Stomach smooth muscle (tissue), 2 donors: ENCODE measurements at regions not wholly inside any gene's neighbourhood (a gene's known extent, or its start where the extent isn't known, plus 50 kb on each side); places are given as distances from the start of the nearest gene placed in this dataset.

Source experiments
- H3K27ac ChIP-seq: one replicate; pipeline ENCODE4 v1.7.0; 2013; ENCODE audit warnings: mild to moderate bottlenecking, low read length, inconsistent platforms
- H3K27me3 ChIP-seq, 2 donors: one replicate each; pipeline ENCODE4 v1.7.0; 2013; ENCODE audit warnings: low read length in 2 of 2; ENCODE audit not compliant: insufficient read depth in 2 of 2, control insufficient read depth in 1 of 2
- H3K36me3 ChIP-seq, 2 donors: one replicate each; pipeline ENCODE4 v1.7.0; 2013; ENCODE audit warnings: low read length in 2 of 2; ENCODE audit not compliant: control insufficient read depth in 2 of 2, insufficient read depth in 2 of 2
- H3K4me1 ChIP-seq: one replicate; pipeline ENCODE4 v1.7.0; 2013; ENCODE audit warnings: low read length; ENCODE audit not compliant: control insufficient read depth, insufficient read depth
- H3K4me3 ChIP-seq, 2 donors: one replicate each; pipeline ENCODE4 v1.7.0; 2013; ENCODE audit warnings: low read length in 2 of 2
- H3K9ac ChIP-seq, 2 donors: one replicate each; pipeline ENCODE4 v1.7.0; 2013; ENCODE audit warnings: low read length in 2 of 2, mild to moderate bottlenecking in 1 of 2
- H3K9me3 ChIP-seq, 2 donors: one replicate each; pipeline ENCODE4 v1.7.0; 2013; ENCODE audit warnings: low read length in 2 of 2; ENCODE audit not compliant: control insufficient read depth in 2 of 2
- donor health status: healthy.
- donor health status: Pancreatic carcinoma.

DNA sequence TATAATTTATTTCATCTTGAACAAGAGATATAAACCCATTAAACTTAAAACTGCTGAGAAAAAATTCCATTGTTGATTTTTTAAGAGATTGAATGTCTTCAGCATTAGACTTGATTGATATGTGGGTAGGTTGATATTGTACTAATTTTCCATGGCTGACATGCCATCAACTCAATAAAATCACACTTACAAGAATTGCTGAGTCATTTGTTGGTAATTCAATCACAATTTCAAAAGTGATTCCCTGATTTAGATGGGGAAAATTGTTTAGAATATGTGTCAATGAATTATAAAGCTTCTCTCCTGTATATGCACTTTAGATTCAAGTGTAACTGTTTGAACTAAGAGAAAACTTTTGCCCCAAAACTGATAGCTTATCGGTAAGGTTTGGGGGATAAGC lies 223.5 kb upstream of the NCAM2 start:
- no peak overlapping the region for H3K27ac ChIP-seq
- no peaks in the 10 kb centered on the region for H3K27me3 ChIP-seq
- no peaks in the 10 kb centered on the region for H3K36me3 ChIP-seq
- peaks cover 0 to 9% of the 10 kb centered on the region in 2 donors for H3K9me3 ChIP-seq
- no peak overlapping the region for H3K9ac ChIP-seq
- no peak overlapping the region for H3K4me3 ChIP-seq
- no peaks in the 10 kb centered on the region for H3K4me1 ChIP-seq

DNA sequence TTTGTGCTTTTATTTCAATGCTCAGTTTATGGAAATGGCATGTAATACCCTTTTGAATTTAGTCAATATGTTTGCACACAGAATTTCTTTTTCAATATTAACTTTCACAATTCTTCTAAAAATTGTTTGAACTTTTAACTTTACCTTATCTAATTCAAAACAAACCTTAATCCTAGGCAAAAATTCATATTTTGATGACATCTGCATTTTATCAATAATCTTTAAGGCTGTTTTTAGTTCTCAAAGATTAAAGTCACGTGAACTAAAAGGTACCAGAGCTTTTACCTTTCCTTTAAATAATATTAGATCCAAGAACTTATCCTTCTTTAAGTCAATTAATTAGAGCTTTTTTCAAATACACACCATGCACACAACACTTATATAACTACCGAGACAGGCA lies 218.9 kb upstream of the NCAM2 start:
- Histone ChIP-seq H3K27ac (no peak overlapping the region), H3K9me3 (peaks cover 0 to 6% of the 10 kb centered on the region in 2 donors), H3K4me1 (no peaks in the 10 kb centered on the region), H3K9ac (no peak overlapping the region), H3K4me3 (no peak overlapping the region), H3K36me3 (no peaks in the 10 kb centered on the region), H3K27me3 (no peaks in the 10 kb centered on the region)

DNA sequence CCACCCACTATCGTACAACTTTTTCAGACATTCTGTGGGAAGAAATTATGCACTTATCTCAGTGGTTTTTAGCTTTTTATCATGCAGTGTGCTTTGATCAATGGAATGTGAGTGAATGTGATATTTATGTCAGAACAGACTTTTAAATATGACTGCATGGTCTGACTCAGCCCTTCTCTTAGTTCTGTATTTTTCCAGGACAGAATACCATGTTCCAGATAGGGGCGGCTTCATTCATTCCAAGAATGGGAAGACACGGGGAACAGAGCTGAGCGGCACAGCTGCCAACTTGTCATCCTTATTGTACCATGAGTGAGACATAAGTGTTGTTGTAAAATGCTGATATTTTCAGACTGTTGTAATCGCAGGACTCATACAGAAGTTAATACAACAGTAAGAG lies 214.6 kb upstream of the NCAM2 start:
- no peak overlapping the region for H3K9ac ChIP-seq
- H3K4me1 ChIP-seq = no peaks in the 10 kb centered on the region
- H3K4me3 ChIP-seq = no peak overlapping the region
- no peaks in the 10 kb centered on the region for H3K9me3 ChIP-seq
- H3K27ac ChIP-seq = no peak overlapping the region
- no peaks in the 10 kb centered on the region for H3K27me3 ChIP-seq
- no peaks in the 10 kb centered on the region for H3K36me3 ChIP-seq

DNA sequence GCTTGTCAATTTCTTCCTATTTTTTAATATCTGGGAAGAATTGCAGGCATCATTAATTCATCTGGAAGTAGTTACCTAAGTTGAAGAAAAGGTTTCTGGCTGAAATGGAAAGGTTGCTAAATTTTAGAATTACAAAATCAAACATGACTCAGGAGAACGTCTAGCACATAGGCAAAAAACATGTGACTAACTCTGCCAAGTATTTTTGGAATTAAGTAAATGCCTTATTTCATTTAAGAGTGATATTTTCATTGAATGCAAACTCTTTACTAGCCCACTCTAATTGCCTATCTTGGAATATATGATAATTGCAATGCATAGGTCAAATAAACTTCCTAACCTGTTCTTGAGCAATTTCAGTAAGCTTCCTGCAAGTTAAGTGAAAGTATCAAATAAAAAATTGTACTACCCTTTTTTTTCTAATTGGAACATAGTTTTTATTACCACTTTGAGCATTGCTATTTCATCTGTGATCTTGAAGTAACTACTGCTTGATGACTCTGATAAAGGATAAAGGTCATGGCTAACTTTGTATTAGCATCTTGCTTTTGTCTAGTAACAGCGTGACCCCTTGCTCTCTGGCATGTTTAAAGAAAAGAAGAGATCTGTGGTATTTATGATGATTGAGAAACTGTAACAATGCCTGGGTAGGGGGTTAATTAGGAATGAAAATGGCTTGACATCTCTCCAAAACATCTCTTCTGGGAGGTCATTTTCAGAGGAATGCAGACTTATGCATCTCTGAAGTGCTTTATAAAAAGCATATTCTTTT lies 208.3 kb upstream of the NCAM2 start:
- no peaks in the 10 kb centered on the region for H3K27me3 ChIP-seq
- H3K27ac ChIP-seq = no peak overlapping the region
- no peak overlapping the region for H3K9ac ChIP-seq
- H3K4me3 ChIP-seq = no peak overlapping the region
- no peaks in the 10 kb centered on the region for H3K4me1 ChIP-seq
- H3K36me3 ChIP-seq = no peaks in the 10 kb centered on the region
- no peaks in the 10 kb centered on the region for H3K9me3 ChIP-seq

DNA sequence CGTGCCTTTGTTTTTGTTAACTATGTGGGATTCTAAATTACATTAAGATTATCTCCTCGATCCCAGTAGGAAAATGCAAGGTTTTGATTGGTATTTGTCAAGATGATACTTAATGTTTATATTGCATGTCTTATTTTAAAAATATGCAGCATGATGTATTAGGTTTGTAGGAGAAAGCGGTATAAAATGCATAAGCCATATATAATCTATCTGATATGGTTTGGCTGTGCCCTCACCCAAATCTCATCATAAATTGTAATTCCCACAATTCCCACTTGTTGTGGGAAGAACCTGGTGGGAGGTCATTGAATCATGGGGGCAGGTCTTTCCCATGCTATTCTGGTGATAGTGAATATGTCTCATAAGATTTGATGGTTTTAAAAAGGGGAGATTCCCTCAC lies 198.1 kb upstream of the NCAM2 start:
- Histone ChIP-seq H3K27ac (no peak overlapping the region), H3K9ac (no peak overlapping the region), H3K9me3 (no peaks in the 10 kb centered on the region), H3K27me3 (no peaks in the 10 kb centered on the region), H3K4me1 (no peaks in the 10 kb centered on the region), H3K36me3 (no peaks in the 10 kb centered on the region), H3K4me3 (no peak overlapping the region)

DNA sequence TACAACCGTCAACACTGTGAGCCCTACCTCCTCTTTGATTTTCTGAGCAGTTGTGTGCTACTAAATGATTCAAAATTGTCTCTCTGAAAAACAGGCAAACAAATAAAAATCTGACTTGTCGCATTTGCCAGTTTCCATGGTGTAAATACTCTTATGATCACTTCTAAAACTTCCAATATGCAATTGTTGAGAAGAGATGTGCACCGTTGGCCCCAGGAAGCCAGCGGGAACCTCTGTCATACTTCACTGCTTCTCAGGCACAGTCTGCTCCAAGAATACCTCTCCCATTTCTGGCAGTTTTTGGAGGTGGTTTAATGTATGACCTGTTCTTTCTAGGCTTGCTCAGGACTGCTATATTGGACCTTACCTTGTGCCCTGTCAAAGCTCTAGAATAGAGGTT lies 196.0 kb upstream of the NCAM2 start:
- Histone ChIP-seq H3K36me3 (no peaks in the 10 kb centered on the region), H3K27ac (no peak overlapping the region), H3K27me3 (no peaks in the 10 kb centered on the region), H3K9me3 (no peaks in the 10 kb centered on the region), H3K9ac (no peak overlapping the region), H3K4me1 (no peaks in the 10 kb centered on the region), H3K4me3 (peak overlapping the region in 1 of 2 donors; percentile 1)

DNA sequence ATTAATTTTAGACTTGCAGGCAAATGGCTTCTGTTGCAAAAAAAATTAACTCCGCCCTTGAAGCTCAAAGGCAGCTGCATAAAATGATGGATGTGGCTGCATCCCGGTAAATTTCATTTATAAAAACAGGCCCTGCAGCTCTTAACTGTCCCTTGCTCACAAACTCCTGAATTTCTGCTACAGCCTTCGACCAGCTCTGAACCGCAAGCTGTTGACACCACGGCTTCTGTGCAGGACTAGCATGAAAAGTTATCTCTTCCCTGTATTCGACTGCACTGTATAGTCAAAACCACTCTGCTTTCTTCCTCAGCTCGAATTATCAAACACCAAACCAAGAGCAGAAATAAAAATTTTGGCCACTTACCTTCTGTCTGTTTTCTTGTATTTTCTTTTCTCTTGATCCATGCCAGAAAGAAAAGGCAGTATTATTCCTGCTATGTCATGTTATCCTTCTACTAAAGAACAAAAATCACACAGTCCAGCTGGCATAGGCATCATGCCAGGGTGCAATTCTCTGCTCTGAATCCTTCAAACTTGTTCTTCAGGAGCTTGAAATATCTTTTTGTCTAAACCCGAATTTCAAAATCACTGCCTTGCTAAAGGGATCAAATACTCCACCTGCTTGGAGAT lies 195.5 kb upstream of the NCAM2 start:
- H3K27me3 ChIP-seq = no peaks in the 10 kb centered on the region

DNA sequence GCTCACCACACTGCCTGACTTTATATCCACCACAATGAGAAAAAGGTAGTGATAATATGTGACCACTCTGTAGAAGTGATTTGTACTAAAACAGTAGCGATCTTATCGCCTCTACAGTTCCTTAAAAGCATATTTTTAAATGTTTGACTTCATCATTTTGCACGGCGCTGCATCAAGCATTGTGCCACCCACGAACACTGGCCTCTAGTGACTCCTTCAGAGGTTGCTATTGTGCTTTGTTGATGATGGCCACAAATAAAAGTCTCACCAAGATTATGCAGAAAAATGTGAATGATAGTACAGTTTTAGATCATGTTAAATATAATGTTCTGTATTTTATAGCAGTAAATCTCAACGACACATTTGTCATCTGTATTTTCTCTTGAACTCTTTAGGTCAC lies 186.5 kb upstream of the NCAM2 start:
- no peaks in the 10 kb centered on the region for H3K9me3 ChIP-seq
- no peak overlapping the region for H3K9ac ChIP-seq
- no peaks in the 10 kb centered on the region for H3K4me1 ChIP-seq
- H3K36me3 ChIP-seq = no peaks in the 10 kb centered on the region
- H3K4me3 ChIP-seq = no peak overlapping the region
- no peaks in the 10 kb centered on the region for H3K27me3 ChIP-seq
- H3K27ac ChIP-seq = no peak overlapping the region

More for the DNA sequence above, 195.5 kb upstream of the NCAM2 start:
- Histone ChIP-seq H3K9ac (no peak overlapping the region), H3K9me3 (no peaks in the 10 kb centered on the region), H3K36me3 (no peaks in the 10 kb centered on the region), H3K4me1 (no peaks in the 10 kb centered on the region), H3K4me3 (peak overlapping the region; percentile 1 to 52), H3K27ac (no peak overlapping the region)

DNA sequence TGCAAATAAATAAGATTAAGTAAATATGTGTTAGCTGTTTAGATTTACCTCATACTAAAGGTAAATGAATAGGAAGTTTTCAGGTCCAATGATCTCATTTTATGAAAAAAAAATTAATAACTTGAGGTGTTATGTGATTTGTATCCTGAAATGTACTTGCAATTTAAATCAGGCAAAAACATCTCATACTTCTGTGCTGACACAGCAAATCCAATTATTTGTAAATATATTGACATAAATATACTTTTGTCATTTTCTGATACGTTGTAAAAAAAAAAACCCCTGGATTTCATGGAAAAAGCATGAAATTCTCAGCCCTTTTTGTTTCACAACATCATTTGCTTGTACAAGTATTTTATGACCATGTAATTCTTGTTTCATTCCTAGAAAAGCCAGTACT lies 184.1 kb upstream of the NCAM2 start:
- Histone ChIP-seq H3K4me1 (no peaks in the 10 kb centered on the region), H3K9me3 (no peaks in the 10 kb centered on the region), H3K27ac (no peak overlapping the region), H3K9ac (no peak overlapping the region), H3K4me3 (no peak overlapping the region), H3K36me3 (no peaks in the 10 kb centered on the region), H3K27me3 (no peaks in the 10 kb centered on the region)

DNA sequence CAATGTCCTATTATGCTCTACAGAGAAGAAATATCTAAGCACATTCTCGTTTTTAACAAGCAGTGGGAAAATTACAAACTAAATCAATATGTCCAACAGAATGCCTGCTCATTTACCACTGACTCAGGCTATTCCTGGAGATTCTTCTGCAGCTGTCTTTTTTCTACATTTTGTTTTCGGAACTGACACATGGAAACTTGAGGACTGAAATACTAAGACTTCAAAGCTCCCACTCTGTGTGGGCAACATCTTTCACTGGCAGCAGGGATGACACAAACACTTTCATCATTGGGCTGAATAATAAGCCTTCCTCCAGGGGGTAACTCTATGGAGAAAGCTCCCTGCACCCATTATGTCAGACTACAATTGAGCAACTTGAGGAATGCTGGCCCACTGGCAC lies 175.5 kb upstream of the NCAM2 start:
- Histone ChIP-seq H3K9ac (no peak overlapping the region), H3K9me3 (no peaks in the 10 kb centered on the region), H3K27me3 (no peaks in the 10 kb centered on the region), H3K36me3 (no peaks in the 10 kb centered on the region), H3K4me3 (no peak overlapping the region), H3K4me1 (no peaks in the 10 kb centered on the region), H3K27ac (no peak overlapping the region)

DNA sequence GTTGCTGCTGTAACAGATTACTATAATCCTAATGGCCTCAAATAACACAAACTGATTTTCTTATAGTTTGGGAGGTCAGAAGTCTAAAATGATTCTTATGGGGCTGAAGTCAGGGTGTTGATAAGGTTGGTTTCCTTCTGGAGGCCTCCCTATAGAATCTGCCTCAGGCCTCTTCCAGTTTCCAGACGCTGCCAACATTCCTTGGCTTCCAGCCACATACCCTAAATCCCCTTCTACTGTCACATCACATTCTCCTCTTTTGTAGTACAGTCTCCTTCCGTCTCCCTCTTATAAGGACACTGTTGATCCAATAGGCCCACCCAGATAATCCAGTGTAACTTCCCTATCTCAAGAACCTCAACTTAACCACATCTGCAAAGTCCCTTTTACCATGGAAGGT lies 145.3 kb upstream of the NCAM2 start:
- H3K4me1 ChIP-seq = no peaks in the 10 kb centered on the region
- no peak overlapping the region for H3K27ac ChIP-seq
- no peak overlapping the region for H3K4me3 ChIP-seq
- H3K9me3 ChIP-seq = no peaks in the 10 kb centered on the region
- no peaks in the 10 kb centered on the region for H3K36me3 ChIP-seq
- H3K27me3 ChIP-seq = no peaks in the 10 kb centered on the region
- no peak overlapping the region for H3K9ac ChIP-seq
